Mesendoderm (in vitro differentiated cells): ENCODE measurements at regions not wholly inside any gene's neighbourhood (a gene's known extent, or its start where the extent isn't known, plus 50 kb on each side); places are given as distances from the start of the nearest gene placed in this dataset.

ENCODE experiments used
- DNase-seq: peaks from one replicate; pipeline ENCODE4 v3.0.0; 2013
- H2AK5ac ChIP-seq: 2 replicates; pipeline ENCODE4 v1.6.1; 2013; ENCODE audit warnings: low read length, inconsistent platforms
- H2BK120ac ChIP-seq: 2 replicates; pipeline ENCODE4 v1.6.1; 2013; ENCODE audit warnings: low read depth, mild to moderate bottlenecking, low read length, moderate library complexity, mixed read lengths
- H2BK15ac ChIP-seq: replicated peaks from 2 replicates; pipeline ENCODE4 v1.6.1; 2013; ENCODE audit warnings: low read depth, mild to moderate bottlenecking, moderate library complexity
- H2BK5ac ChIP-seq: 2 replicates; pipeline ENCODE4 v1.6.1; 2013; ENCODE audit warnings: low read length, inconsistent platforms
- H3K18ac ChIP-seq: 2 replicates; pipeline ENCODE4 v1.6.1; 2013; ENCODE audit warnings: mild to moderate bottlenecking, low read length, mixed read lengths
- H3K23ac ChIP-seq: one replicate; pipeline ENCODE4 v1.6.1; 2013; ENCODE audit warnings: low read length
- H3K27ac ChIP-seq: 2 replicates; pipeline ENCODE4 v1.5.1; 2013; ENCODE audit warnings: low read depth, mild to moderate bottlenecking, inconsistent platforms, low read length, moderate library complexity
- H3K27me3 ChIP-seq: 2 replicates; pipeline ENCODE4 v1.6.1; 2013; ENCODE audit warnings: low read length, control low read depth, mild to moderate bottlenecking, inconsistent platforms; ENCODE audit not compliant: insufficient read depth, poor library complexity
- H3K36me3 ChIP-seq: 2 replicates; pipeline ENCODE4 v1.6.1; 2013; ENCODE audit warnings: low read length, inconsistent platforms; ENCODE audit not compliant: control insufficient read depth, insufficient read depth
- H3K4ac ChIP-seq: one replicate; pipeline ENCODE4 v1.6.1; 2013; ENCODE audit warnings: low read depth, mild to moderate bottlenecking, low read length, moderate library complexity
- H3K4me1 ChIP-seq: 2 replicates; pipeline ENCODE4 v1.6.1; 2013; ENCODE audit warnings: low read depth, low read length, inconsistent platforms; ENCODE audit not compliant: control insufficient read depth
- H3K4me2 ChIP-seq: 2 replicates; pipeline ENCODE4 v1.6.1; 2013; ENCODE audit warnings: low read length
- H3K4me3 ChIP-seq: 2 replicates; pipeline ENCODE4 v1.5.1; 2013; ENCODE audit warnings: mild to moderate bottlenecking, low read length
- H3K56ac ChIP-seq: one replicate; pipeline ENCODE4 v1.6.1; 2013; ENCODE audit warnings: low read length
- H3K79me1 ChIP-seq: 2 replicates; pipeline ENCODE4 v1.6.1; 2013; ENCODE audit warnings: low read length, inconsistent platforms
- H3K79me2 ChIP-seq: 2 replicates; pipeline ENCODE4 v1.6.1; 2013; ENCODE audit warnings: mild to moderate bottlenecking, low read length; ENCODE audit not compliant: control insufficient read depth, insufficient read depth
- H3K9ac ChIP-seq: 2 replicates; pipeline ENCODE4 v1.6.1; 2013; ENCODE audit warnings: low read length, inconsistent platforms
- H4K5ac ChIP-seq: one replicate; pipeline ENCODE4 v1.6.1; 2013; ENCODE audit warnings: low read length
- H4K8ac ChIP-seq: one replicate; pipeline ENCODE4 v1.6.1; 2013; ENCODE audit warnings: low read depth, mild to moderate bottlenecking, control low read depth, low read length, moderate library complexity
- WGBS: extraction: QIAGEN DNeasy Blood & Tissue Kit; methylation state at CpG from one replicate; pipeline ENCODE4 v1.1.7; 2013; ENCODE audit warnings: low lambda C conversion rate, missing lambda C conversion rate; ENCODE audit not compliant: insufficient coverage; ENCODE audit errors: extremely low coverage; 5-methylcytosine and 5-hydroxymethylcytosine counted together

- Histone ChIP-seq H2BK120ac (no peak overlapping the region), H3K23ac (no peak overlapping the region), H2AK5ac (no peak overlapping the region), H4K8ac (no peak overlapping the region), H3K27me3 (no peaks in the 10 kb centered on the region), H3K56ac (no peak overlapping the region), H3K36me3 (no peaks in the 10 kb centered on the region), H3K18ac (no peak overlapping the region), H3K27ac (no peak overlapping the region), H3K9ac (no peak overlapping the region), H3K79me2 (no peaks in the 10 kb centered on the region), H4K5ac (no peak overlapping the region), H3K4me1 (no peaks in the 10 kb centered on the region), H2BK15ac (no peak overlapping the region), H3K4me3 (no peak overlapping the region), H2BK5ac (no peak overlapping the region), H3K4ac (no peak overlapping the region), H3K79me1 (no peaks in the 10 kb centered on the region), H3K4me2 (no peak overlapping the region)
- no peak for DNase-seq
- WGBS: no CpG with 5 or more reads among the region's 3 CpGs
Measured at GRCh38 chr2:41572154-41572553, 475.7 kb upstream of the PKDCC start.

GRCh38 chr2:41576423-41576822 is 471.4 kb upstream of the PKDCC start:
- H3K27ac ChIP-seq: no peak overlapping the region
- no peaks in the 10 kb centered on the region for H3K36me3 ChIP-seq
- no peak overlapping the region for H3K23ac ChIP-seq
- no peak overlapping the region for H2BK5ac ChIP-seq
- no peak overlapping the region for H3K4me3 ChIP-seq
- no peaks in the 10 kb centered on the region for H3K27me3 ChIP-seq
- no peaks in the 10 kb centered on the region for H3K79me1 ChIP-seq
- no peak overlapping the region for H3K4ac ChIP-seq
- H2BK15ac ChIP-seq: no peak overlapping the region
- no peak for DNase-seq
- WGBS: no CpG with 5 or more reads among the region's 2 CpGs
- no peak overlapping the region for H4K5ac ChIP-seq
- no peaks in the 10 kb centered on the region for H3K4me1 ChIP-seq
- H3K18ac ChIP-seq: no peak overlapping the region
- no peak overlapping the region for H2AK5ac ChIP-seq
- H3K4me2 ChIP-seq: no peak overlapping the region
- H3K79me2 ChIP-seq: no peaks in the 10 kb centered on the region
- H2BK120ac ChIP-seq: no peak overlapping the region
- H4K8ac ChIP-seq: no peak overlapping the region
- no peak overlapping the region for H3K56ac ChIP-seq
- no peak overlapping the region for H3K9ac ChIP-seq

- no peak overlapping the region for H3K4me3 ChIP-seq
- no peak overlapping the region for H2BK5ac ChIP-seq
- no peak overlapping the region for H4K5ac ChIP-seq
- no CpG with 5 or more reads among the region's 2 CpGs for WGBS
- no peaks in the 10 kb centered on the region for H3K4me1 ChIP-seq
- H3K18ac ChIP-seq: no peak overlapping the region
- no peaks in the 10 kb centered on the region for H3K79me2 ChIP-seq
- DNase-seq: no peak
- H4K8ac ChIP-seq: no peak overlapping the region
- H3K79me1 ChIP-seq: no peaks in the 10 kb centered on the region
- H3K56ac ChIP-seq: no peak overlapping the region
- H3K23ac ChIP-seq: no peak overlapping the region
- H3K27me3 ChIP-seq: no peaks in the 10 kb centered on the region
- H2BK15ac ChIP-seq: no peak overlapping the region
- H3K27ac ChIP-seq: no peak overlapping the region
- H3K9ac ChIP-seq: no peak overlapping the region
- no peaks in the 10 kb centered on the region for H3K36me3 ChIP-seq
- H3K4ac ChIP-seq: no peak overlapping the region
- no peak overlapping the region for H3K4me2 ChIP-seq
- no peak overlapping the region for H2AK5ac ChIP-seq
- H2BK120ac ChIP-seq: no peak overlapping the region
Measured at GRCh38 chr2:41579806-41580205, 468.0 kb upstream of the PKDCC start.

DNA sequence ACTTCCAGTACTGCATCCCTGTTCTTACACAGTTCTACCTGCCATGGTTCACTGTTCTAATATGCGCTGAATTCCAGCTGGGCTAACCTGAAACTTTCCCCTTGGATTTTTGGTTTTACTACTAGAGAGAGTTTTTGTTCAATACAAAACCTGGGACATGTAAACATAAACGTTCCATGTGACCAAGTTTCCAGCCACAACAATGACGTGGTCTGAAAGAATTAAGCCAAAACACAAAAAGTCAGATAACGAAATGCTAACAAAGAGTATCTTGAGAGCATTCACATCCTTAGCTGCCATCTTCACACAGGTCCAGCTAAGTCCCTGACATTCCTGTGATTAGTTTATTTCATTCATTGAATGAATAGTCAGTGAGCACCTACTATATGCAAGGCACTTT is 467.0 kb upstream of the PKDCC start:
- no peak for DNase-seq
- Histone ChIP-seq H4K8ac (no peak overlapping the region), H3K23ac (no peak overlapping the region), H3K79me2 (no peaks in the 10 kb centered on the region), H3K4ac (no peak overlapping the region), H2BK5ac (no peak overlapping the region), H3K4me3 (no peak overlapping the region), H3K18ac (no peak overlapping the region), H3K27me3 (no peaks in the 10 kb centered on the region), H3K4me2 (no peak overlapping the region), H4K5ac (no peak overlapping the region), H2AK5ac (no peak overlapping the region), H3K36me3 (no peaks in the 10 kb centered on the region), H3K56ac (no peak overlapping the region), H2BK15ac (no peak overlapping the region), H3K79me1 (no peaks in the 10 kb centered on the region), H3K9ac (no peak overlapping the region), H3K27ac (no peak overlapping the region), H3K4me1 (no peaks in the 10 kb centered on the region), H2BK120ac (no peak overlapping the region)
- no CpG with 5 or more reads among the region's 4 CpGs for WGBS

DNA sequence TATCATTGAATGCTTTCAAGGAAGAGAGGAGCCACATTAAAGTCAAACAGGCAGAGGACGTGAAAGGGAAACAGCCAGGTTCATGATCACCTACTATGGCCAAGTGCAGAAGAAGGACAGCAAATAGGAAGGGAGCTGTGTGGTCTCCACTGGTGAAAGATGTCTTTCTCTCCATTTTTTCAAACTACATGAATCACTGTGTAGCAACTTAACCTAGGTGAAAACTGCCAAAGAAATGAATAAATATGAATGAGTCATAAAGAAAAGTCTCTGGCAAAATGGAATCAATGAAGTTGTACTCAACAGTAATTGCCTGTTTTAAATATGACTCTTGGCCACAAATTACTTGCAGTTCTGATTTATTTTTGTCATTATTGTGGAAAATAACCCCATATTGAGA is 452.6 kb upstream of the PKDCC start:
- no CpG with 5 or more reads among the region's 1 CpG for WGBS
- H3K4me1 ChIP-seq: no peaks in the 10 kb centered on the region
- H3K18ac ChIP-seq: no peak overlapping the region
- H3K23ac ChIP-seq: no peak overlapping the region
- H4K8ac ChIP-seq: no peak overlapping the region
- no peaks in the 10 kb centered on the region for H3K27me3 ChIP-seq
- H2AK5ac ChIP-seq: no peak overlapping the region
- DNase-seq: no peak
- H3K36me3 ChIP-seq: no peaks in the 10 kb centered on the region
- H3K4ac ChIP-seq: no peak overlapping the region
- no peak overlapping the region for H3K56ac ChIP-seq
- no peaks in the 10 kb centered on the region for H3K79me1 ChIP-seq
- no peak overlapping the region for H3K4me2 ChIP-seq
- H3K79me2 ChIP-seq: no peaks in the 10 kb centered on the region
- H4K5ac ChIP-seq: no peak overlapping the region
- H3K9ac ChIP-seq: no peak overlapping the region
- no peak overlapping the region for H2BK5ac ChIP-seq
- no peak overlapping the region for H2BK15ac ChIP-seq
- no peak overlapping the region for H3K27ac ChIP-seq
- no peak overlapping the region for H3K4me3 ChIP-seq
- H2BK120ac ChIP-seq: no peak overlapping the region

DNA sequence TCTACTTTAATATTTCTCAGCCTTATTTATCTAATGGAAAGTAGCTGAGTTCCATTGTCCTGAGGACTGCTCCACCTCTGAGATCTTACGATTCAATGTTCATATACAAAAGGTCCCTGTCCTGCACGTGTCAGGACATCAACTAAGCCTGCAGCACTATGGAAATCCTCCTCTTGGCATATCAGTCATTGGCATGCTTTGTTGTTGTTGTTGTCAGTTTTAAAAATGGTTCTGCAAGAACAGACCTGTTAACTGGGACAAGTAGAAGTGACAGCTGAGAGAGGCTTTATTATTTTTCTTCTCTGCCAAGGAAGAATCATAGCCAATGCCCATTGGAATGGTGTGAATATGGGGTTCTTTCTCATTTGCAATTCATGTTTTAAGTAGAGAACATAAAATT is 450.1 kb upstream of the PKDCC start:
- Histone ChIP-seq H3K79me2 (no peaks in the 10 kb centered on the region), H3K56ac (no peak overlapping the region), H4K8ac (no peak overlapping the region), H3K27ac (no peak overlapping the region), H3K18ac (no peak overlapping the region), H3K36me3 (no peaks in the 10 kb centered on the region), H3K4me1 (no peaks in the 10 kb centered on the region), H2AK5ac (no peak overlapping the region), H2BK5ac (no peak overlapping the region), H2BK15ac (no peak overlapping the region), H3K4ac (no peak overlapping the region), H3K9ac (no peak overlapping the region), H4K5ac (no peak overlapping the region), H2BK120ac (no peak overlapping the region), H3K27me3 (no peaks in the 10 kb centered on the region), H3K4me3 (no peak overlapping the region), H3K4me2 (no peak overlapping the region), H3K23ac (no peak overlapping the region), H3K79me1 (no peaks in the 10 kb centered on the region)
- no CpG with 5 or more reads among the region's 2 CpGs for WGBS
- DNase-seq: no peak
